A673 (cell line): ENCODE measurements at regions not wholly inside any gene's neighbourhood (a gene's known extent, or its start where the extent isn't known, plus 50 kb on each side); places are given as distances from the start of the nearest gene placed in this dataset.
A peak's percentile ranks its signal among the peaks of the same experiment; 100 is the strongest.

Source experiments
- BruUV-seq: library from RNA; stranded (reverse); fragments of 400-500 nt; replicated peaks from 2 replicates; lab custom pipeline; 2021; lab: Mats Ljungman, UMichigan
- CTCF ChIA-PET: fragments of 300-600 bp; sonication (Branson Sonifier 250); formaldehyde crosslinking; loops from one replicate; lab custom pipeline; 2022; ENCODE audit warnings: antibody characterized with exemption; lab: Charles Lee
- POLR2A ChIA-PET: fragments of 300-600 bp; sonication (Branson Sonifier 250); formaldehyde crosslinking; loops from one replicate; lab custom pipeline; 2022; ENCODE audit warnings: antibody characterized with exemption; ENCODE audit not compliant: low non-redundant PET; lab: Charles Lee
- DNase-seq: peaks from one replicate; pipeline ENCODE4 v3.0.0-alpha.2; 2015; ENCODE audit warnings: low spot score
- H3K27ac ChIP-seq: fragments of 200-600 bp; sonication (generic); 2 replicates; pipeline ENCODE4 v1.5.1; 2016; ENCODE audit warnings: mixed run types, low read depth, mild to moderate bottlenecking, mixed read lengths, antibody characterized with exemption, low read length; ENCODE audit not compliant: poor library complexity, severe bottlenecking
- H3K27me3 ChIP-seq: fragments of 200-600 bp; sonication (generic); replicated peaks from 2 replicates; pipeline ENCODE4 v1.6.1; 2017; ENCODE audit warnings: mixed run types, low read depth, mild to moderate bottlenecking, mixed read lengths, antibody characterized with exemption, low read length; ENCODE audit not compliant: insufficient read depth, poor library complexity
- H3K36me3 ChIP-seq: fragments of 200-600 bp; sonication (generic); 2 replicates; pipeline ENCODE4 v1.6.1; 2016; ENCODE audit warnings: mixed run types, mild to moderate bottlenecking, mixed read lengths, antibody characterized with exemption, low read length; ENCODE audit not compliant: insufficient read depth, poor library complexity, severe bottlenecking
- H3K4me1 ChIP-seq: fragments of 200-600 bp; sonication (generic); 2 replicates; pipeline ENCODE4 v1.6.1; 2017; ENCODE audit warnings: mixed run types, mild to moderate bottlenecking, mixed read lengths, antibody characterized with exemption, low read length; ENCODE audit not compliant: insufficient read depth, poor library complexity, severe bottlenecking
- H3K4me3 ChIP-seq: fragments of 200-600 bp; sonication (generic); 2 replicates; pipeline ENCODE4 v1.5.1; 2016; ENCODE audit warnings: low read depth, mixed run types, mild to moderate bottlenecking, mixed read lengths, low read length; ENCODE audit not compliant: poor library complexity, severe bottlenecking
- H3K9me3 ChIP-seq: fragments of 200-600 bp; sonication (generic); 2 replicates; pipeline ENCODE4 v1.6.1; 2016; ENCODE audit warnings: mixed run types, low read depth, mild to moderate bottlenecking, mixed read lengths, antibody characterized with exemption, low read length; ENCODE audit not compliant: poor library complexity, severe bottlenecking
- CTCF ChIP-seq: fragments of 300-800, 200-600 bp; sonication (generic); conservative IDR thresholded peaks from 2 replicates; pipeline ENCODE4 v1.5.1; 2017; ENCODE audit warnings: low read depth, mild to moderate bottlenecking, antibody characterized with exemption, low read length, moderate library complexity, mixed read lengths
- EZH2 ChIP-seq: fragments of 200-600 bp; sonication (generic); IDR thresholded peaks from 2 replicates; pipeline ENCODE4 v1.6.1; 2017; ENCODE audit warnings: borderline replicate concordance, low read depth, mild to moderate bottlenecking, mixed read lengths, antibody characterized with exemption, low read length; ENCODE audit not compliant: poor library complexity, severe bottlenecking
- intact Hi-C: fragments of 100-400 bp; cut with micrococcal nuclease; formaldehyde crosslinking; loops from one replicate; pipeline ENCODE4 v1.10.0; 2022; ENCODE audit not compliant: unreplicated experiment

- ChIA-PET POLR2A (interaction anchor here (0.6 kb wide), 1 partner anchor 39 kb away, joined by 3 read pairs; no protein-coding TSS in a partner anchor), CTCF (no interaction called here)
- TF ChIP-seq CTCF, result no peak
- no peak for TF ChIP-seq EZH2
- Histone ChIP-seq H3K27ac (no peak overlapping the region), H3K36me3 (no peaks in the 10 kb centered on the region), H3K4me1 (peaks cover 7% of the 10 kb centered on the region), H3K27me3 (no peaks in the 10 kb centered on the region), H3K4me3 (no peak overlapping the region), H3K9me3 (no peaks in the 10 kb centered on the region)
- BruUV-seq, result no TSS peak
- DNase-seq, result no peak
- intact Hi-C loops, result no loop called here
These were observed 60.6 kb downstream of the RTL6 start for GRCh38 chr22:44437216-44438055.

- ChIA-PET POLR2A (no interaction called here), CTCF (no interaction called here)
- no peaks in the 10 kb centered on the region for H3K9me3 ChIP-seq
- peaks cover 7% of the 10 kb centered on the region for H3K4me1 ChIP-seq
- no peaks in the 10 kb centered on the region for H3K36me3 ChIP-seq
- no TSS peak for BruUV-seq
- H3K4me3 ChIP-seq, result no peak overlapping the region
- intact Hi-C loops, result no loop called here
- DNase-seq, result peak; percentile 68
- no peak overlapping the region for H3K27ac ChIP-seq
- H3K27me3 ChIP-seq, result no peaks in the 10 kb centered on the region
- TF ChIP-seq CTCF, result no peak
- no peak for TF ChIP-seq EZH2
These were observed 61.3 kb downstream of the RTL6 start for GRCh38 chr22:44436736-44437135.

DNA sequence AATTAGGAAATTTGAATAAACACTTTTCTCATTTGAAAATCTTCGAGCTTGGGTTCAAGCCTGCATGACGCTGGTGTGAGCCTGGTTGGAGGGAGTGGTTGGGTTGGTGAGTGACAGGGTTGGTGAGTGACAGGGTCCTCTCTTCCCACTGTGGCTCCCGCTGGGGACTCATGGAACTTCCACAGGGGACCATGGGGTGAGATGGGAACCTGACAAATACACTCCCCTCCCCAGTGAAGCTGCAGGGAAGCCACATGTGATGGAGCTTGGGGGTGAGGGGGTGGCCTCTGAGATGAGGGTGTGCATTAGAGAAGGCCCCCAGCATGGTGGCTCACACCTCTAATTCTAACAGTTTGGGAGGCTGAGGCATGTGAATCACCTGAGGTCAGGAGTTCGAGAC is 66.8 kb downstream of the RTL6 start:
- no peak for DNase-seq
- Histone ChIP-seq H3K4me1 (no peaks in the 10 kb centered on the region), H3K36me3 (no peaks in the 10 kb centered on the region), H3K27ac (no peak overlapping the region), H3K9me3 (no peaks in the 10 kb centered on the region), H3K4me3 (no peak overlapping the region), H3K27me3 (no peaks in the 10 kb centered on the region)
- BruUV-seq, result no TSS peak
- POLR2A ChIA-PET, result no interaction called here
- CTCF ChIA-PET, result no interaction called here
- TF ChIP-seq EZH2, result no peak
- no peak for TF ChIP-seq CTCF
- intact Hi-C loops, result no loop called here
